22Rv1 (cell line): ENCODE measurements at regions not wholly inside any gene's neighbourhood (a gene's known extent, or its start where the extent isn't known, plus 50 kb on each side); places are given as distances from the start of the nearest gene placed in this dataset.

Source experiments
- ZFX ChIP-seq: fragments of 450-650 bp; IDR thresholded peaks from 2 replicates; pipeline ENCODE4 v1.6.1; 2017; ENCODE audit warnings: antibody characterized with exemption, borderline replicate concordance
- TF ChIP-seq, protein P1 (sequence below): fragments of 450-650 bp; IDR thresholded peaks from 2 replicates; pipeline ENCODE4 v1.5.1; 2017; ENCODE audit warnings: mild to moderate bottlenecking

DNA sequence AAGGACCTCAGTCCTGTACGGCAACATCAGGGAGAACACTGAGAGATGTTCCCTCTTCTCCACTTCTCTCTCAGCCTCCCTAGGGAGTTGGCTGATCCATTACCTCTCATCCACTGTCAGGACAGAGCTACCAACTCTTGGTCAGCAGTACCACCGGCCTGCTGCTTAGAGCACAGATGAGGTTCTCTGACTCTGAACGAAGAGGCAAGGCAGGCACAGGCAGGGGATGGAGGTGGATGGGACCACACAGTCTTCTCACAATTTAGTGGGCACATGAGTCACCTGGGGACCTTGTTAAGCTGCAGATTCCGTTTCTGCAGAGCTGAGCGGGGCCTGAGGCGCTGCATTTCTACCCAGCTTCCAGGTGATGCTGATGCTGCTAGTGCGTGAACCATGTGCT is 128.6 kb upstream of the CCL2 start:
- TF ChIP-seq, protein P1, sequence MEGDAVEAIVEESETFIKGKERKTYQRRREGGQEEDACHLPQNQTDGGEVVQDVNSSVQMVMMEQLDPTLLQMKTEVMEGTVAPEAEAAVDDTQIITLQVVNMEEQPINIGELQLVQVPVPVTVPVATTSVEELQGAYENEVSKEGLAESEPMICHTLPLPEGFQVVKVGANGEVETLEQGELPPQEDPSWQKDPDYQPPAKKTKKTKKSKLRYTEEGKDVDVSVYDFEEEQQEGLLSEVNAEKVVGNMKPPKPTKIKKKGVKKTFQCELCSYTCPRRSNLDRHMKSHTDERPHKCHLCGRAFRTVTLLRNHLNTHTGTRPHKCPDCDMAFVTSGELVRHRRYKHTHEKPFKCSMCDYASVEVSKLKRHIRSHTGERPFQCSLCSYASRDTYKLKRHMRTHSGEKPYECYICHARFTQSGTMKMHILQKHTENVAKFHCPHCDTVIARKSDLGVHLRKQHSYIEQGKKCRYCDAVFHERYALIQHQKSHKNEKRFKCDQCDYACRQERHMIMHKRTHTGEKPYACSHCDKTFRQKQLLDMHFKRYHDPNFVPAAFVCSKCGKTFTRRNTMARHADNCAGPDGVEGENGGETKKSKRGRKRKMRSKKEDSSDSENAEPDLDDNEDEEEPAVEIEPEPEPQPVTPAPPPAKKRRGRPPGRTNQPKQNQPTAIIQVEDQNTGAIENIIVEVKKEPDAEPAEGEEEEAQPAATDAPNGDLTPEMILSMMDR, result no peak
- no peak for TF ChIP-seq ZFX
